ENCODE measurements at regions not wholly inside any gene's neighbourhood (a gene's known extent, or its start where the extent isn't known, plus 50 kb on each side); places are given as distances from the start of the nearest gene placed in this dataset.

DNA sequence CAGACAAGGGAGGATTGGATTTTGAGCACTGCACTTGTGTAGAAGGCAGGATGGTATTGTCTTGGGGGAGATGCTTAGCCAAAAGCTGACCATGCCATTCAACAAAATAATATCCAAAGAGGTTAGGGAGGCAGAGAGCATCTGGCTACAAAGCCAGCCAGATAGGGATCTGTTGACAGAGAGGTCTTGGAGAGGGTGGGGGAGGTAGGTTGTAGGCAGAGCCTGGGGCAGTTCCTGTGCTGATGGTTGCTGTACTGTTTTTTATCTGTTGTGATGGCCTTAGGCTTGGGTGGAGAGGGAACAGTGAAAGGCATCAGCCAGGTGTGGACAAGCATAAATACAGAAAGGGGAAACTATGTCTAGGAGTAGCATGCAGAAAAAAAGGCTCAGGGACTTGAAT lies 100.9 kb downstream of the AQP4 start:
- no peak for FAIRE-seq

More for the DNA sequence above, 100.9 kb downstream of the AQP4 start:
- Histone ChIP-seq H4K20me1 (ENCODE audit: insufficient read depth, low read length) (no peaks in the 10 kb centered on the region), H3K4me3 (replicated peaks in 1 of 3; ENCODE audit: insufficient read depth in 1 of 3, low read depth in 2 of 3, low read length in 3 of 3) (no peak overlapping the region), H3K79me2 (ENCODE audit: insufficient read depth, low read length) (no peaks in the 10 kb centered on the region), H3K4me1 (ENCODE audit: insufficient read depth, low read length) (0 out of 2 replicates have a peak, but pooled peaks cover 9% of the 10 kb centered on the region), H3K27ac (ENCODE audit: extremely low read length, insufficient read depth, low read length) (no peak overlapping the region), H3K4me2 (ENCODE audit: low read depth, low read length) (no peak overlapping the region), H3K36me3 (replicated peaks in 1 of 2; ENCODE audit: control insufficient read depth in 1 of 2, insufficient read depth in 2 of 2, low read length in 2 of 2) (no peaks in the 10 kb centered on the region), H3K27me3 (ENCODE audit: control insufficient read depth in 1 of 2, insufficient read depth in 2 of 2, low read length in 2 of 2) (no peaks in the 10 kb centered on the region), H3K9me3 (ENCODE audit: low read length) (no peaks in the 10 kb centered on the region), H3K9ac (ENCODE audit: insufficient read depth, low read depth, low read length) (no peak overlapping the region), H2AFZ (ENCODE audit: low read length) (no peak overlapping the region)
- CTCF ChIA-PET (ENCODE audit: low intra/inter-chr PET ratio, low total read pairs), result no interaction called here
- DNase-seq (ENCODE audit: low spot score), result no peak
- no peak for ATAC-seq
- no TSS peak for BruUV-seq (replicated peaks)
- POLR2A ChIA-PET, result no interaction called here
- in situ Hi-C loops (cut with HindIII; ENCODE audit: extremely low pct_ligation_motif_present, low pct_unique_long_range_greater_than_20kb) (no loop called here), intact Hi-C loops (cut with micrococcal nuclease; ENCODE audit: unreplicated experiment) (no loop called here)
- TF ChIP-seq ARNTL (CRISPR knock-in tag; IDR thresholded peaks at IDR 0.05) (no peak), ZNF326 (CRISPR knock-in tag; IDR thresholded peaks at IDR 0.05; ENCODE audit: borderline replicate concordance) (no peak), SETDB1 (CRISPR knock-in tag; IDR thresholded peaks at IDR 0.05; ENCODE audit: borderline replicate concordance) (no peak), ZBTB4 (CRISPR knock-in tag; IDR thresholded peaks at IDR 0.05; ENCODE audit: borderline replicate concordance) (no peak), CC2D1A (CRISPR knock-in tag; IDR thresholded peaks at IDR 0.05) (no peak), MZF1 (CRISPR knock-in tag; IDR thresholded peaks at IDR 0.05; ENCODE audit: borderline replicate concordance) (no peak), ZBTB14 (CRISPR knock-in tag; IDR thresholded peaks at IDR 0.05) (no peak)
